Kidney tubule cell (primary cell): ENCODE measurements at regions not wholly inside any gene's neighbourhood (a gene's known extent, or its start where the extent isn't known, plus 50 kb on each side); places are given as distances from the start of the nearest gene placed in this dataset.
A peak's percentile ranks its signal among the peaks of the same experiment; 100 is the strongest.
"Not testable (repeated sequence)": the region's sequence is repeated elsewhere in the genome, so short reads cannot be mapped to it uniquely, and the experiment has no call there.

Experiments
- DNase-seq: peaks from one replicate; pipeline ENCODE4 v3.0.0-alpha.2; 2018; ENCODE audit warnings: low spot score

GRCh38 chr6:168851460-168852375 lies 401.9 kb downstream of the THBS2 start:
- DNase-seq = peak; percentile 7

GRCh38 chr6:168850027-168850736 lies 403.5 kb downstream of the THBS2 start:
- not testable (repeated sequence) for DNase-seq

GRCh38 chr6:168849459-168849858 lies 404.2 kb downstream of the THBS2 start:
- no peak for DNase-seq

GRCh38 chr6:168848797-168849196 lies 404.8 kb downstream of the THBS2 start:
- DNase-seq = no peak

GRCh38 chr6:168844821-168845609 lies 404.0 kb downstream of the SMOC2 start:
- no peak for DNase-seq

- DNase-seq = not testable (repeated sequence)
Observed at GRCh38 chr6:168842632-168843212, 401.7 kb downstream of the SMOC2 start.

GRCh38 chr6:168841609-168842278 lies 400.8 kb downstream of the SMOC2 start:
- no peak for DNase-seq

- DNase-seq = not testable (repeated sequence)
Observed at GRCh38 chr6:168840932-168841331, 399.9 kb downstream of the SMOC2 start.

GRCh38 chr6:168840299-168840698 lies 399.3 kb downstream of the SMOC2 start:
- DNase-seq = not testable (repeated sequence)

- DNase-seq = no peak
Observed at GRCh38 chr6:168838037-168838399, 397.0 kb downstream of the SMOC2 start.

- no peak for DNase-seq
Observed at GRCh38 chr6:168837254-168838036, 396.5 kb downstream of the SMOC2 start.

- DNase-seq = no peak
Observed at GRCh38 chr6:168835991-168836390, 395.0 kb downstream of the SMOC2 start.

- DNase-seq = no peak
Observed at GRCh38 chr6:168834801-168835200, 393.8 kb downstream of the SMOC2 start.

GRCh38 chr6:168834042-168834587 lies 393.1 kb downstream of the SMOC2 start:
- no peak for DNase-seq

- DNase-seq = no peak
Observed at GRCh38 chr6:168828800-168829199, 387.8 kb downstream of the SMOC2 start.

- DNase-seq = no peak
Observed at GRCh38 chr6:168828035-168828434, 387.1 kb downstream of the SMOC2 start.

GRCh38 chr6:168827586-168827871 lies 386.5 kb downstream of the SMOC2 start:
- no peak for DNase-seq

- no peak for DNase-seq
Observed at GRCh38 chr6:168826726-168827585, 386.0 kb downstream of the SMOC2 start.

GRCh38 chr6:168826078-168826390 lies 385.1 kb downstream of the SMOC2 start:
- no peak for DNase-seq
